ENCODE measurements at regions not wholly inside any gene's neighbourhood (a gene's known extent, or its start where the extent isn't known, plus 50 kb on each side); places are given as distances from the start of the nearest gene placed in this dataset.

DNA sequence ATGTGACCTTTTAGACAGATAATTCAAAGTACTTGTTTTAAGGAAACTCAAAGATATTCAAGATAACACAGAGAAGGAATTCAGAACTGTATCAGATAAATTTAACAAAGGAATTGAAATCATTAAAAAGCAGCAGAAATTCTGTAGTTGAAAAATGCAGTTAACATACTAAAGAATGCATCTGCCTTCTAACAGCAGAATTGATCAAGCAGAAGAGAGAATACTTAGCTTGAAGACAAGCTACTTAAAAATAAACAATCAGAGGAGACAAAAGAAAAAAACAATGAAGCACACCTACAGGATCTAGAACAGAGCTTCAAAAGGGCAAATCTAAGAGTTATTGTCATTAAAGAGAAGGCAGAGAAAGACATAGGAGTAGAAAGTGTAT, 123.0 kb upstream of the TET2 start:
- ATAC-seq: peak; percentile 64
- peak; percentile 87 for TF ChIP-seq ZFP30 (CRISPR knock-in tag; IDR thresholded peaks at IDR 0.05)
- TF ChIP-seq, protein P1, sequence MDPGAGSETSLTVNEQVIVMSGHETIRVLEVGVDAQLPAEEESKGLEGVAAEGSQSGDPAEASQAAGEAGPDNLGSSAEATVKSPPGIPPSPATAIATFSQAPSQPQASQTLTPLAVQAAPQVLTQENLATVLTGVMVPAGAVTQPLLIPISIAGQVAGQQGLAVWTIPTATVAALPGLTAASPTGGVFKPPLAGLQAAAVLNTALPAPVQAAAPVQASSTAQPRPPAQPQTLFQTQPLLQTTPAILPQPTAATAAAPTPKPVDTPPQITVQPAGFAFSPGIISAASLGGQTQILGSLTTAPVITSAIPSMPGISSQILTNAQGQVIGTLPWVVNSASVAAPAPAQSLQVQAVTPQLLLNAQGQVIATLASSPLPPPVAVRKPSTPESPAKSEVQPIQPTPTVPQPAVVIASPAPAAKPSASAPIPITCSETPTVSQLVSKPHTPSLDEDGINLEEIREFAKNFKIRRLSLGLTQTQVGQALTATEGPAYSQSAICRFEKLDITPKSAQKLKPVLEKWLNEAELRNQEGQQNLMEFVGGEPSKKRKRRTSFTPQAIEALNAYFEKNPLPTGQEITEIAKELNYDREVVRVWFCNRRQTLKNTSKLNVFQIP (CRISPR knock-in tag; IDR thresholded peaks at IDR 0.05; ENCODE audit: borderline replicate concordance, low read depth): no peak

DNA sequence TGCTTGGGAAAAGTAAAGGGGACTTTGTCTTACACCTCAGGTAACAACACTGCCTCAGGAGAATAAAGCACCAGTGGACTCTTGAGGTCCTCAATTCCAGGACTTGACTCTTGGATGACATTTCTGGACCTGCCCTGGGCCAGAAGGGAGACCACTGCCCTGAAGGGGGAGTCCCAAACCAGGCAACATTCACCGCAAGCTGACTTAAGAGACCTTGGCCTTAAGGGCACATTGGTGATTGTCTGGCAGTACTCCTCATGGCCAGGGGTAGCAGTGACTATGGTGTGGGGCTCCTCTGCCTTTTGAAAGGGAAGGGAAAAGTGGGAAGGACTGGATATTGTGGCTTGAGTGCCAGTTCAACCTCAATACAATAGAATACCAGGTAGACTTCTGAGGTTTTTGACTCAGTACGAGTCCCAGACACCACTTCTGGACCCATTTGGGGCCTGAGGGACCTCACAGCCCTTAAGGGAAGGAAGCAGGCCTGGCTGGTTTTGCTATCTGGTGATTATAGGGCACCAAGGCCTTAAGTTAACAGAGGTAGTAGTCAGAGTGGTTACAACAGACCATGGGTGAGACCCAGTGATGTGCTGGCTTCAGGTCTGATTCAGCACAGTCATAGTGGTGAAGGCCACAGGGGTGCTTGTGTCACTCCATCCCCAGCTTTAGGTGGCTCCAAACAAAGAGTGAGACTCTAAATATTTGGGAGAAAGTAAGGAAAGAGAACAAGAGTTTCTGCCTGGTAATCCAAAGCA, 121.2 kb upstream of the TET2 start:
- no peak for ATAC-seq
- TF ChIP-seq ZNF565 (CRISPR knock-in tag; conservative IDR thresholded peaks at IDR 0.05; ENCODE audit: low read depth) (no peak), TOX (CRISPR knock-in tag; IDR thresholded peaks at IDR 0.05; ENCODE audit: borderline replicate concordance) (no peak), ZNF70 (CRISPR knock-in tag; IDR thresholded peaks at IDR 0.05) (no peak), ZC3H10 (CRISPR knock-in tag; IDR thresholded peaks at IDR 0.05) (no peak), RARB (CRISPR knock-in tag; IDR thresholded peaks at IDR 0.05) (no peak)
- TF ChIP-seq, protein P1 (CRISPR knock-in tag; IDR thresholded peaks at IDR 0.05; ENCODE audit: borderline replicate concordance, low read depth): no peak
- TF ChIP-seq, protein P2, sequence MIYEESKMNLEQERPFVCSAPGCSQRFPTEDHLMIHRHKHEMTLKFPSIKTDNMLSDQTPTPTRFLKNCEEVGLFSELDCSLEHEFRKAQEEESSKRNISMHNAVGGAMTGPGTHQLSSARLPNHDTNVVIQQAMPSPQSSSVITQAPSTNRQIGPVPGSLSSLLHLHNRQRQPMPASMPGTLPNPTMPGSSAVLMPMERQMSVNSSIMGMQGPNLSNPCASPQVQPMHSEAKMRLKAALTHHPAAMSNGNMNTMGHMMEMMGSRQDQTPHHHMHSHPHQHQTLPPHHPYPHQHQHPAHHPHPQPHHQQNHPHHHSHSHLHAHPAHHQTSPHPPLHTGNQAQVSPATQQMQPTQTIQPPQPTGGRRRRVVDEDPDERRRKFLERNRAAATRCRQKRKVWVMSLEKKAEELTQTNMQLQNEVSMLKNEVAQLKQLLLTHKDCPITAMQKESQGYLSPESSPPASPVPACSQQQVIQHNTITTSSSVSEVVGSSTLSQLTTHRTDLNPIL (CRISPR knock-in tag; IDR thresholded peaks at IDR 0.05; ENCODE audit: low read depth): no peak

DNA sequence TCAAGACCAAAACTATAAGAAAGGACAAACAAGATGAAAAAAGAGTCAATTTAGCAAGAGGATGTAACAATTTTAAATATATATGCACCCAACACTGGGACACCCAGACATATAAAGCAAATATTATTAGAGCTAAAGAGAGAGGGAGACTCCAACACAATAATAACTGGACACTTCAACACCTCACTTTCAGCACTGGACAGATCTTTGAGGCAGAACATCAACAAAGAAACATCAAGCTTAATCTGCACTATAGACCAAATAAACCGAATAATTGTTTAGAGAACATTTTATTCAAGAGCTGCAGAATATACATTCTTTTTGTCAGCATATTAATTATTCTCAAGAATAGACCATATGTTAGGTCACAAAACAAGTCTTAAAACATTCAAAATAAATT, 109.7 kb upstream of the TET2 start:
- TF ChIP-seq CSDC2 (CRISPR knock-in tag; IDR thresholded peaks at IDR 0.05) (no peak), ISL1 (CRISPR knock-in tag; IDR thresholded peaks at IDR 0.05) (no peak), BACH2 (CRISPR knock-in tag; IDR thresholded peaks at IDR 0.05; ENCODE audit: borderline replicate concordance) (no peak), ZC3H10 (CRISPR knock-in tag; IDR thresholded peaks at IDR 0.05) (no peak), RARB (CRISPR knock-in tag; IDR thresholded peaks at IDR 0.05) (no peak), ZNF565 (CRISPR knock-in tag; conservative IDR thresholded peaks at IDR 0.05; ENCODE audit: low read depth) (no peak), SNAI2 (CRISPR knock-in tag; IDR thresholded peaks at IDR 0.05) (no peak), ZFP30 (CRISPR knock-in tag; IDR thresholded peaks at IDR 0.05) (no peak), ZFP3 (CRISPR knock-in tag; IDR thresholded peaks at IDR 0.05) (no peak), ESRRG (CRISPR knock-in tag; IDR thresholded peaks at IDR 0.05) (no peak), ZNF8 (CRISPR knock-in tag; IDR thresholded peaks at IDR 0.05) (no peak), TOX (CRISPR knock-in tag; IDR thresholded peaks at IDR 0.05; ENCODE audit: borderline replicate concordance) (no peak)
- TF ChIP-seq, protein P3, sequence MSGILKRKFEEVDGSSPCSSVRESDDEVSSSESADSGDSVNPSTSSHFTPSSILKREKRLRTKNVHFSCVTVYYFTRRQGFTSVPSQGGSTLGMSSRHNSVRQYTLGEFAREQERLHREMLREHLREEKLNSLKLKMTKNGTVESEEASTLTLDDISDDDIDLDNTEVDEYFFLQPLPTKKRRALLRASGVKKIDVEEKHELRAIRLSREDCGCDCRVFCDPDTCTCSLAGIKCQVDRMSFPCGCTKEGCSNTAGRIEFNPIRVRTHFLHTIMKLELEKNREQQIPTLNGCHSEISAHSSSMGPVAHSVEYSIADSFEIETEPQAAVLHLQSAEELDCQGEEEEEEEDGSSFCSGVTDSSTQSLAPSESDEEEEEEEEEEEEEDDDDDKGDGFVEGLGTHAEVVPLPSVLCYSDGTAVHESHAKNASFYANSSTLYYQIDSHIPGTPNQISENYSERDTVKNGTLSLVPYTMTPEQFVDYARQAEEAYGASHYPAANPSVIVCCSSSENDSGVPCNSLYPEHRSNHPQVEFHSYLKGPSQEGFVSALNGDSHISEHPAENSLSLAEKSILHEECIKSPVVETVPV (CRISPR knock-in tag; IDR thresholded peaks at IDR 0.05): no peak
- TF ChIP-seq, protein P4, sequence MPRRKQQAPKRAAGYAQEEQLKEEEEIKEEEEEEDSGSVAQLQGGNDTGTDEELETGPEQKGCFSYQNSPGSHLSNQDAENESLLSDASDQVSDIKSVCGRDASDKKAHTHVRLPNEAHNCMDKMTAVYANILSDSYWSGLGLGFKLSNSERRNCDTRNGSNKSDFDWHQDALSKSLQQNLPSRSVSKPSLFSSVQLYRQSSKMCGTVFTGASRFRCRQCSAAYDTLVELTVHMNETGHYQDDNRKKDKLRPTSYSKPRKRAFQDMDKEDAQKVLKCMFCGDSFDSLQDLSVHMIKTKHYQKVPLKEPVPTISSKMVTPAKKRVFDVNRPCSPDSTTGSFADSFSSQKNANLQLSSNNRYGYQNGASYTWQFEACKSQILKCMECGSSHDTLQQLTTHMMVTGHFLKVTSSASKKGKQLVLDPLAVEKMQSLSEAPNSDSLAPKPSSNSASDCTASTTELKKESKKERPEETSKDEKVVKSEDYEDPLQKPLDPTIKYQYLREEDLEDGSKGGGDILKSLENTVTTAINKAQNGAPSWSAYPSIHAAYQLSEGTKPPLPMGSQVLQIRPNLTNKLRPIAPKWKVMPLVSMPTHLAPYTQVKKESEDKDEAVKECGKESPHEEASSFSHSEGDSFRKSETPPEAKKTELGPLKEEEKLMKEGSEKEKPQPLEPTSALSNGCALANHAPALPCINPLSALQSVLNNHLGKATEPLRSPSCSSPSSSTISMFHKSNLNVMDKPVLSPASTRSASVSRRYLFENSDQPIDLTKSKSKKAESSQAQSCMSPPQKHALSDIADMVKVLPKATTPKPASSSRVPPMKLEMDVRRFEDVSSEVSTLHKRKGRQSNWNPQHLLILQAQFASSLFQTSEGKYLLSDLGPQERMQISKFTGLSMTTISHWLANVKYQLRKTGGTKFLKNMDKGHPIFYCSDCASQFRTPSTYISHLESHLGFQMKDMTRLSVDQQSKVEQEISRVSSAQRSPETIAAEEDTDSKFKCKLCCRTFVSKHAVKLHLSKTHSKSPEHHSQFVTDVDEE (CRISPR knock-in tag; IDR thresholded peaks at IDR 0.05): no peak
- TF ChIP-seq, protein P2 (CRISPR knock-in tag; IDR thresholded peaks at IDR 0.05; ENCODE audit: low read depth): no peak
- TF ChIP-seq, protein P5, sequence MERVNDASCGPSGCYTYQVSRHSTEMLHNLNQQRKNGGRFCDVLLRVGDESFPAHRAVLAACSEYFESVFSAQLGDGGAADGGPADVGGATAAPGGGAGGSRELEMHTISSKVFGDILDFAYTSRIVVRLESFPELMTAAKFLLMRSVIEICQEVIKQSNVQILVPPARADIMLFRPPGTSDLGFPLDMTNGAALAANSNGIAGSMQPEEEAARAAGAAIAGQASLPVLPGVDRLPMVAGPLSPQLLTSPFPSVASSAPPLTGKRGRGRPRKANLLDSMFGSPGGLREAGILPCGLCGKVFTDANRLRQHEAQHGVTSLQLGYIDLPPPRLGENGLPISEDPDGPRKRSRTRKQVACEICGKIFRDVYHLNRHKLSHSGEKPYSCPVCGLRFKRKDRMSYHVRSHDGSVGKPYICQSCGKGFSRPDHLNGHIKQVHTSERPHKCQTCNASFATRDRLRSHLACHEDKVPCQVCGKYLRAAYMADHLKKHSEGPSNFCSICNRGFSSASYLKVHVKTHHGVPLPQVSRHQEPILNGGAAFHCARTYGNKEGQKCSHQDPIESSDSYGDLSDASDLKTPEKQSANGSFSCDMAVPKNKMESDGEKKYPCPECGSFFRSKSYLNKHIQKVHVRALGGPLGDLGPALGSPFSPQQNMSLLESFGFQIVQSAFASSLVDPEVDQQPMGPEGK (CRISPR knock-in tag; IDR thresholded peaks at IDR 0.05; ENCODE audit: borderline replicate concordance): no peak
- no peak for ATAC-seq

Data from SK-N-SH treated with all-trans-retinoic acid at 6 μM for 48 hours (cell line).